CD1c-positive myeloid dendritic cell (primary cell): ENCODE measurements at regions not wholly inside any gene's neighbourhood (a gene's known extent, or its start where the extent isn't known, plus 50 kb on each side); places are given as distances from the start of the nearest gene placed in this dataset.

Experiments
- DNase-seq: peaks from one replicate; pipeline ENCODE4 v3.0.0-alpha.2; 2016; ENCODE audit errors: extremely low spot score

- peak; percentile 9 for DNase-seq
Measured at GRCh38 chr16:86089991-86090390, 191.0 kb downstream of the IRF8 start.

- no peak for DNase-seq
Measured at GRCh38 chr16:86090461-86091170, 191.7 kb downstream of the IRF8 start.

GRCh38 chr16:86091976-86092375, 193.0 kb downstream of the IRF8 start:
- DNase-seq = no peak

GRCh38 chr16:86092586-86093480, 193.9 kb downstream of the IRF8 start:
- DNase-seq = no peak

- no peak for DNase-seq
Measured at GRCh38 chr16:86093801-86094750, 195.1 kb downstream of the IRF8 start.

GRCh38 chr16:86095131-86095752, 196.3 kb downstream of the IRF8 start:
- DNase-seq = no peak

GRCh38 chr16:86095906-86096485, 197.0 kb downstream of the IRF8 start:
- DNase-seq = no peak

GRCh38 chr16:86096850-86097249, 197.9 kb downstream of the IRF8 start:
- DNase-seq = no peak

GRCh38 chr16:86099326-86099725, 200.4 kb downstream of the IRF8 start:
- no peak for DNase-seq

GRCh38 chr16:86100205-86101136, 201.5 kb downstream of the IRF8 start:
- DNase-seq = no peak

GRCh38 chr16:86101137-86101896, 202.4 kb downstream of the IRF8 start:
- DNase-seq = no peak

- no peak for DNase-seq
Measured at GRCh38 chr16:86101897-86102157, 202.9 kb downstream of the IRF8 start.

GRCh38 chr16:86103320-86103719, 204.4 kb downstream of the IRF8 start:
- no peak for DNase-seq

- DNase-seq = no peak
Measured at GRCh38 chr16:86104537-86105048, 205.6 kb downstream of the IRF8 start.

GRCh38 chr16:86107215-86107825, 208.4 kb downstream of the IRF8 start:
- no peak for DNase-seq

GRCh38 chr16:86108062-86108461, 209.1 kb downstream of the IRF8 start:
- no peak for DNase-seq

- DNase-seq = no peak
Measured at GRCh38 chr16:86110134-86110533, 211.2 kb downstream of the IRF8 start.

GRCh38 chr16:86110726-86111125, 211.8 kb downstream of the IRF8 start:
- no peak for DNase-seq

- DNase-seq = no peak
Measured at GRCh38 chr16:86112178-86112577, 213.2 kb downstream of the IRF8 start.
